HepG2 (cell line): ENCODE measurements at regions not wholly inside any gene's neighbourhood (a gene's known extent, or its start where the extent isn't known, plus 50 kb on each side); places are given as distances from the start of the nearest gene placed in this dataset.

Experiments
- ATAC-seq: fragments of 200-7000 bp; cut with Tn5 transposase; 3 replicates; pipeline ENCODE4 v1.9.1; 2020; ENCODE audit warnings: mild to moderate bottlenecking, moderate library complexity
- BruUV-seq: library from RNA; stranded (reverse); fragments of 400-500 nt; replicated peaks from 2 replicates; lab custom pipeline; 2021; lab: Mats Ljungman, UMichigan
- CTCF ChIA-PET: fragments of 300-600 bp; formaldehyde crosslinking; extraction: SDS; loops from one replicate; lab custom pipeline; 2021; ENCODE audit warnings: low total read pairs, inconsistent platforms, low intra/inter-chr PET ratio; lab: Yijun Ruan, JAX
- POLR2A ChIA-PET: fragments of 350-600 bp; sonication (Branson Sonifier 250); formaldehyde crosslinking; loops from one replicate; lab custom pipeline; 2020; ENCODE audit warnings: antibody characterized with exemption, inconsistent platforms; lab: Yijun Ruan, JAX
- DNase-seq: peaks from one replicate; pipeline ENCODE4 v3.0.0-alpha.2; 2015; ENCODE audit warnings: low spot score
- FAIRE-seq: peaks from 3 replicates; lab custom pipeline; 2011; peaks lifted over from hg19 to GRCh38; lab: Jason Lieb, UNC
- H2AFZ ChIP-seq: one replicate; pipeline ENCODE4 v1.6.1; 2011; ENCODE audit warnings: low read length, inconsistent platforms
- H3K27ac ChIP-seq: fragments of 300-600 bp; 3 replicates; pipeline ENCODE4 v1.8.0; 2011; ENCODE audit warnings: mixed run types, mild to moderate bottlenecking, mixed read lengths, low read length, inconsistent platforms; ENCODE audit not compliant: insufficient read depth; ENCODE audit errors: extremely low read length
- H3K27me3 ChIP-seq, 2 experiments: fragments of 200-600 bp in 1 of 2; 2 replicates in 1 of 2; 3 replicates in 1 of 2; pipeline versions ENCODE4 v1.6.0 to v1.8.0; 2011; ENCODE audit warnings: low read length in 2 of 2, mild to moderate bottlenecking in 2 of 2, moderate library complexity in 2 of 2, inconsistent platforms in 1 of 2; ENCODE audit not compliant: insufficient read depth in 2 of 2, control insufficient read depth in 1 of 2
- H3K36me3 ChIP-seq, 2 experiments: fragments of 200-600 bp in 1 of 2; replicated peaks in 1 of 2; 2 replicates in 1 of 2; 3 replicates in 1 of 2; pipeline versions ENCODE4 v1.5.1 to v1.8.0; 2011; ENCODE audit warnings: low read length in 2 of 2, inconsistent platforms in 1 of 2; ENCODE audit not compliant: insufficient read depth in 2 of 2, control insufficient read depth in 1 of 2
- H3K4me1 ChIP-seq: 2 replicates; pipeline ENCODE4 v1.5.1; 2012; ENCODE audit warnings: low read length, inconsistent platforms; ENCODE audit not compliant: insufficient read depth
- H3K4me2 ChIP-seq: 2 replicates; pipeline ENCODE4 v1.6.0; 2011; ENCODE audit warnings: low read depth, low read length, inconsistent platforms
- H3K4me3 ChIP-seq, 3 experiments: fragments of 200-600 bp in 1 of 3; sonication (generic), shearing (Covaris generic) in 1 of 3; replicated peaks in 1 of 3; 2 replicates each; pipeline ENCODE4 v1.5.1; 2011 to 2016; ENCODE audit warnings: low read length in 3 of 3, inconsistent platforms in 2 of 3, low read depth in 2 of 3, mild to moderate bottlenecking in 2 of 3, control low read depth in 1 of 3, mixed read lengths in 1 of 3; ENCODE audit not compliant: insufficient read depth in 1 of 3
- H3K79me2 ChIP-seq: one replicate; pipeline ENCODE4 v1.6.1; 2011; ENCODE audit warnings: low read length, inconsistent platforms; ENCODE audit not compliant: insufficient read depth
- H3K9ac ChIP-seq: 2 replicates; pipeline ENCODE4 v1.6.0; 2011; ENCODE audit warnings: mild to moderate bottlenecking, low read depth, low read length, inconsistent platforms; ENCODE audit not compliant: insufficient read depth
- H3K9me3 ChIP-seq: 2 replicates; pipeline ENCODE4 v1.5.1; 2012; ENCODE audit warnings: mild to moderate bottlenecking, low read length
- H4K20me1 ChIP-seq: 2 replicates; pipeline ENCODE4 v1.6.0; 2011; ENCODE audit warnings: inconsistent platforms, mild to moderate bottlenecking, low read length, moderate library complexity; ENCODE audit not compliant: insufficient read depth
- ETV5 ChIP-seq: IDR thresholded peaks from 2 replicates; pipeline ENCODE4 v1.6.1; 2018; ENCODE audit warnings: missing biosample characterization, missing genetic modification reagents, inconsistent platforms, borderline replicate concordance
- GABPA ChIP-seq, 2 experiments: IDR thresholded peaks; 2 replicates each; pipeline ENCODE4 v1.6.1; 2011 to 2016; ENCODE audit warnings: low read depth in 2 of 2, low read length in 1 of 2, missing biosample characterization in 1 of 2, missing genetic modification characterization in 1 of 2
- GABPB1 ChIP-seq: IDR thresholded peaks from 2 replicates; pipeline ENCODE4 v1.6.1; 2016; ENCODE audit warnings: mild to moderate bottlenecking, missing genetic modification reagents, moderate library complexity, missing compliant biosample characterization
- SOX13 ChIP-seq, 3 experiments: fragments of 450-650 bp in 1 of 3; sonication (generic) in 1 of 3; formaldehyde crosslinking in 1 of 3; IDR thresholded peaks in 2 of 3; conservative IDR thresholded peaks in 1 of 3; 2 replicates each; pipeline versions ENCODE4 v1.5.0 to v1.6.1; 2016 to 2020; ENCODE audit warnings: antibody characterized with exemption in 1 of 3, mild to moderate bottlenecking in 1 of 3, missing compliant biosample characterization in 1 of 3, missing genetic modification reagents in 1 of 3, moderate library complexity in 1 of 3
- SOX5 ChIP-seq: IDR thresholded peaks from 2 replicates; pipeline ENCODE4 v1.6.1; 2016; ENCODE audit warnings: borderline replicate concordance
- ZNF615 ChIP-seq: sonication (generic); formaldehyde crosslinking; IDR thresholded peaks from 2 replicates; pipeline ENCODE4 v1.5.0; 2020; ENCODE audit warnings: mild to moderate bottlenecking, missing genetic modification reagents, borderline replicate concordance
- WGBS: methylation state at CpG from one replicate; pipeline ENCODE4 v1.1.6; 2017; ENCODE audit warnings: low lambda C conversion rate; 5-methylcytosine and 5-hydroxymethylcytosine counted together
- in situ Hi-C: cut with HindIII; loops from 2 replicates; pipeline ENCODE4 v1.10.0; 2017; ENCODE audit warnings: low pct_unique_long_range_greater_than_20kb; ENCODE audit not compliant: extremely low pct_ligation_motif_present
- intact Hi-C: fragments of 100-400 bp; cut with micrococcal nuclease; formaldehyde crosslinking; loops from one replicate; pipeline ENCODE4 v1.10.0; 2022; ENCODE audit not compliant: unreplicated experiment
- TF ChIP-seq, protein P1 (sequence below): sonication (generic); formaldehyde crosslinking; IDR thresholded peaks from 2 replicates; pipeline ENCODE4 v1.4.0; 2020; ENCODE audit warnings: missing genetic modification reagents
- TF ChIP-seq, protein P2 (sequence below): IDR thresholded peaks from 2 replicates; pipeline ENCODE4 v1.4.0; 2020; ENCODE audit warnings: mild to moderate bottlenecking, missing genetic modification reagents
- TF ChIP-seq, protein P3 (sequence below): IDR thresholded peaks from 2 replicates; pipeline ENCODE4 v1.6.1; 2016; ENCODE audit warnings: missing biosample characterization, missing genetic modification reagents, low read depth
- TF ChIP-seq, protein P4 (sequence below): sonication (generic); formaldehyde crosslinking; IDR thresholded peaks from 2 replicates; pipeline ENCODE4 v1.4.0; 2020; ENCODE audit warnings: missing genetic modification reagents

DNA sequence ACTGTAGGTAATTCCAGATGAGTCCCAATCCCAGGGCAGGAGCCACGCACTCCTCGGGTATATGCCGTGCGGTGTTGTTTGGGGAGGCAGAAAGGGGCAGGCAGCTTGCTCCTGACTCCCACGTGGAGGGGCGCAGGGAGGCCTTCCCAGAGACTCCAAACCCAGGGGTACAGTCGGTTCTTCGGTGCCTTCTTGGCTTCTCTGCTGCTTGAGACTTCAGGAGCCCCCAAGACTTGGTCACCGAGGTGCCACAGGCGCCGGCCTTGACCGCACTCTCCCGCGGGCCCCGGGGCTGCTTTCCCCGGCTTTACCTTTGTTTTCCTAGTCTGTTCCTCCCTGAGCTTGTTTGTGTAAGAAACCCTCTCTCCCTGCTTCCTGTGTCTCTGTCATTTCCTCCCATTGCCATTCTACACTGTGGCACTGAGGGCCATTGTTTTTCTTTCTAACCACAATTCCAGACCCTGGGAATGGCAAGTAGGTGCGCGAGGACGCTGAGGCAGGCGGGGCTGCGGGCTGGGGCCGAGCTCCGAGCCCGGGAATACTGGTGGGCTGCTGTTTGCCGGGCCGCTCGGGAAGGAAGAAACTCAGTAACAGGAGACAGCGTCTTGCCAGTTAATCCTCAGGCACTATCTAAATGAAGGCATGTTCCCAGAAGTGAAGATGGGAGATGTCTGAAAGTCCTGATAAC is 215.6 kb upstream of the HEY2 start:
- Histone ChIP-seq H3K27ac (no peak overlapping the region), H3K79me2 (no peaks in the 10 kb centered on the region), H4K20me1 (no peaks in the 10 kb centered on the region), H3K4me1 (no peaks in the 10 kb centered on the region), H2AFZ (no peak overlapping the region), H3K27me3 (peaks cover 0 to 19% of the 10 kb centered on the region in 2 experiments; a peak in 2 of 5 replicates), H3K9me3 (no peaks in the 10 kb centered on the region)
- FAIRE-seq (no peak), ATAC-seq (peak; percentile 66)
- WGBS: 39% methylated on average over 24 of the region's 28 CpGs
- in situ Hi-C loops: no loop called here
- BruUV-seq: no TSS peak
- TF ChIP-seq GABPA (IDR thresholded peaks at IDR 0.05; ENCODE audit: low read depth, low read length) (no peak), GABPA (CRISPR knock-in tag; IDR thresholded peaks at IDR 0.05; ENCODE audit: low read depth) (peak; percentile 22; the same call in 1 of the 2 replicates), SOX13 (IDR thresholded peaks at IDR 0.05) (no peak), SOX13 (CRISPR knock-in tag; conservative IDR thresholded peaks at IDR 0.05 in 1 of 2, IDR thresholded peaks at IDR 0.05 in 1 of 2) (peak in 1 of 2 experiments; percentile 47; a peak in 1 of 4 replicates), SOX5 (CRISPR knock-in tag) (peak; percentile 45; the same call in 1 of the 2 replicates), ZNF615 (CRISPR knock-in tag) (no peak), ETV5 (CRISPR knock-in tag) (peak; percentile 56; the same call in 1 of the 2 replicates), GABPB1 (CRISPR knock-in tag) (peak; percentile 39)
- TF ChIP-seq, protein P1, sequence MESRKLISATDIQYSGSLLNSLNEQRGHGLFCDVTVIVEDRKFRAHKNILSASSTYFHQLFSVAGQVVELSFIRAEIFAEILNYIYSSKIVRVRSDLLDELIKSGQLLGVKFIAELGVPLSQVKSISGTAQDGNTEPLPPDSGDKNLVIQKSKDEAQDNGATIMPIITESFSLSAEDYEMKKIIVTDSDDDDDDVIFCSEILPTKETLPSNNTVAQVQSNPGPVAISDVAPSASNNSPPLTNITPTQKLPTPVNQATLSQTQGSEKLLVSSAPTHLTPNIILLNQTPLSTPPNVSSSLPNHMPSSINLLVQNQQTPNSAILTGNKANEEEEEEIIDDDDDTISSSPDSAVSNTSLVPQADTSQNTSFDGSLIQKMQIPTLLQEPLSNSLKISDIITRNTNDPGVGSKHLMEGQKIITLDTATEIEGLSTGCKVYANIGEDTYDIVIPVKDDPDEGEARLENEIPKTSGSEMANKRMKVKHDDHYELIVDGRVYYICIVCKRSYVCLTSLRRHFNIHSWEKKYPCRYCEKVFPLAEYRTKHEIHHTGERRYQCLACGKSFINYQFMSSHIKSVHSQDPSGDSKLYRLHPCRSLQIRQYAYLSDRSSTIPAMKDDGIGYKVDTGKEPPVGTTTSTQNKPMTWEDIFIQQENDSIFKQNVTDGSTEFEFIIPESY (CRISPR knock-in tag): peak; percentile 83
- TF ChIP-seq, protein P2, sequence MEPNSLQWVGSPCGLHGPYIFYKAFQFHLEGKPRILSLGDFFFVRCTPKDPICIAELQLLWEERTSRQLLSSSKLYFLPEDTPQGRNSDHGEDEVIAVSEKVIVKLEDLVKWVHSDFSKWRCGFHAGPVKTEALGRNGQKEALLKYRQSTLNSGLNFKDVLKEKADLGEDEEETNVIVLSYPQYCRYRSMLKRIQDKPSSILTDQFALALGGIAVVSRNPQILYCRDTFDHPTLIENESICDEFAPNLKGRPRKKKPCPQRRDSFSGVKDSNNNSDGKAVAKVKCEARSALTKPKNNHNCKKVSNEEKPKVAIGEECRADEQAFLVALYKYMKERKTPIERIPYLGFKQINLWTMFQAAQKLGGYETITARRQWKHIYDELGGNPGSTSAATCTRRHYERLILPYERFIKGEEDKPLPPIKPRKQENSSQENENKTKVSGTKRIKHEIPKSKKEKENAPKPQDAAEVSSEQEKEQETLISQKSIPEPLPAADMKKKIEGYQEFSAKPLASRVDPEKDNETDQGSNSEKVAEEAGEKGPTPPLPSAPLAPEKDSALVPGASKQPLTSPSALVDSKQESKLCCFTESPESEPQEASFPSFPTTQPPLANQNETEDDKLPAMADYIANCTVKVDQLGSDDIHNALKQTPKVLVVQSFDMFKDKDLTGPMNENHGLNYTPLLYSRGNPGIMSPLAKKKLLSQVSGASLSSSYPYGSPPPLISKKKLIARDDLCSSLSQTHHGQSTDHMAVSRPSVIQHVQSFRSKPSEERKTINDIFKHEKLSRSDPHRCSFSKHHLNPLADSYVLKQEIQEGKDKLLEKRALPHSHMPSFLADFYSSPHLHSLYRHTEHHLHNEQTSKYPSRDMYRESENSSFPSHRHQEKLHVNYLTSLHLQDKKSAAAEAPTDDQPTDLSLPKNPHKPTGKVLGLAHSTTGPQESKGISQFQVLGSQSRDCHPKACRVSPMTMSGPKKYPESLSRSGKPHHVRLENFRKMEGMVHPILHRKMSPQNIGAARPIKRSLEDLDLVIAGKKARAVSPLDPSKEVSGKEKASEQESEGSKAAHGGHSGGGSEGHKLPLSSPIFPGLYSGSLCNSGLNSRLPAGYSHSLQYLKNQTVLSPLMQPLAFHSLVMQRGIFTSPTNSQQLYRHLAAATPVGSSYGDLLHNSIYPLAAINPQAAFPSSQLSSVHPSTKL: 0 out of 2 replicates have a peak, but pooled peaks have one; percentile 19
- TF ChIP-seq, protein P3, sequence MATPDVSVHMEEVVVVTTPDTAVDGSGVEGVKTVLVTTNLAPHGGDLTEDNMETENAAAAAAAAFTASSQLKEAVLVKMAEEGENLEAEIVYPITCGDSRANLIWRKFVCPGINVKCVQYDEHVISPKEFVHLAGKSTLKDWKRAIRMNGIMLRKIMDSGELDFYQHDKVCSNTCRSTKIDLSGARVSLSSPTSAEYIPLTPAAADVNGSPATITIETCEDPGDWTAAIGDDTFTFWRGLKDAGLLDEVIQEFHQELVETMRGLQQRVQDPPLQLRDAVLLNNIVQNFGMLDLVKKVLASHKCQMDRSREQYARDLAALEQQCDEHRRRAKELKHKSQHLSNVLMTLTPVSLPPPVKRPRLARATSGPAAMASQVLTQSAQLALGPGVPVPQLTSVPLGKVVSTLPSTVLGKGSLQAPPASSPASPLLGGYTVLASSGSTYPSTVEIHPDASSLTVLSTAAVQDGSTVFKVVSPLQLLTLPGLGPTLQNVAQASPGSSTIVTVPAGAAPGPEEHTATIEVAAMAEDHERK (CRISPR knock-in tag): no peak
- TF ChIP-seq, protein P4, sequence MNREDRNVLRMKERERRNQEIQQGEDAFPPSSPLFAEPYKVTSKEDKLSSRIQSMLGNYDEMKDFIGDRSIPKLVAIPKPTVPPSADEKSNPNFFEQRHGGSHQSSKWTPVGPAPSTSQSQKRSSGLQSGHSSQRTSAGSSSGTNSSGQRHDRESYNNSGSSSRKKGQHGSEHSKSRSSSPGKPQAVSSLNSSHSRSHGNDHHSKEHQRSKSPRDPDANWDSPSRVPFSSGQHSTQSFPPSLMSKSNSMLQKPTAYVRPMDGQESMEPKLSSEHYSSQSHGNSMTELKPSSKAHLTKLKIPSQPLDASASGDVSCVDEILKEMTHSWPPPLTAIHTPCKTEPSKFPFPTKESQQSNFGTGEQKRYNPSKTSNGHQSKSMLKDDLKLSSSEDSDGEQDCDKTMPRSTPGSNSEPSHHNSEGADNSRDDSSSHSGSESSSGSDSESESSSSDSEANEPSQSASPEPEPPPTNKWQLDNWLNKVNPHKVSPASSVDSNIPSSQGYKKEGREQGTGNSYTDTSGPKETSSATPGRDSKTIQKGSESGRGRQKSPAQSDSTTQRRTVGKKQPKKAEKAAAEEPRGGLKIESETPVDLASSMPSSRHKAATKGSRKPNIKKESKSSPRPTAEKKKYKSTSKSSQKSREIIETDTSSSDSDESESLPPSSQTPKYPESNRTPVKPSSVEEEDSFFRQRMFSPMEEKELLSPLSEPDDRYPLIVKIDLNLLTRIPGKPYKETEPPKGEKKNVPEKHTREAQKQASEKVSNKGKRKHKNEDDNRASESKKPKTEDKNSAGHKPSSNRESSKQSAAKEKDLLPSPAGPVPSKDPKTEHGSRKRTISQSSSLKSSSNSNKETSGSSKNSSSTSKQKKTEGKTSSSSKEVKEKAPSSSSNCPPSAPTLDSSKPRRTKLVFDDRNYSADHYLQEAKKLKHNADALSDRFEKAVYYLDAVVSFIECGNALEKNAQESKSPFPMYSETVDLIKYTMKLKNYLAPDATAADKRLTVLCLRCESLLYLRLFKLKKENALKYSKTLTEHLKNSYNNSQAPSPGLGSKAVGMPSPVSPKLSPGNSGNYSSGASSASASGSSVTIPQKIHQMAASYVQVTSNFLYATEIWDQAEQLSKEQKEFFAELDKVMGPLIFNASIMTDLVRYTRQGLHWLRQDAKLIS (CRISPR knock-in tag): no peak
- TF ChIP-seq, all 625 proteins: peak for 7
- intact Hi-C loops: no loop called here
- ChIA-PET POLR2A (no interaction called here), CTCF (no interaction called here)
- DNase-seq: peak; percentile 24
- no peak overlapping the region for H3K4me2 ChIP-seq
- no peak overlapping the region for H3K4me3 ChIP-seq
- H3K9ac ChIP-seq: no peak overlapping the region
- no peaks in the 10 kb centered on the region for H3K36me3 ChIP-seq
